ENCODE measurements at regions not wholly inside any gene's neighbourhood (a gene's known extent, or its start where the extent isn't known, plus 50 kb on each side); places are given as distances from the start of the nearest gene placed in this dataset.

GRCh38 chr6:137739544-137739943 is 127.5 kb upstream of the TNFAIP3 start:
- Histone ChIP-seq H3K36me3 (ENCODE audit: control insufficient read depth in 4 of 4, insufficient read depth in 4 of 4, low read length in 4 of 4) (no peaks in the 10 kb centered on the region), H3K27ac (ENCODE audit: low read depth in 1 of 2, low read length in 1 of 2) (no peak overlapping the region), H3K4me1 (ENCODE audit: control insufficient read depth in 5 of 5, insufficient read depth in 5 of 5, low read length in 5 of 5) (no peaks in the 10 kb centered on the region), H3K9ac (ENCODE audit: insufficient read depth in 1 of 2, low read length in 2 of 2) (no peak overlapping the region), H3K27me3 (ENCODE audit: control insufficient read depth in 3 of 3, insufficient read depth in 3 of 3, low read length in 2 of 3) (no peaks in the 10 kb centered on the region), H3K9me3 (ENCODE audit: control insufficient read depth in 4 of 4, insufficient read depth in 3 of 4, low read length in 3 of 4) (no peaks in the 10 kb centered on the region), H3K4me3 (no peak overlapping the region)
- ATAC-seq (ENCODE audit: insufficient read depth, low FRiP score), result no peak
- WGBS, 2 donors, result 82 to 97% methylated on average over 5 of the region's 5 CpGs
- TF ChIP-seq, protein P1, sequence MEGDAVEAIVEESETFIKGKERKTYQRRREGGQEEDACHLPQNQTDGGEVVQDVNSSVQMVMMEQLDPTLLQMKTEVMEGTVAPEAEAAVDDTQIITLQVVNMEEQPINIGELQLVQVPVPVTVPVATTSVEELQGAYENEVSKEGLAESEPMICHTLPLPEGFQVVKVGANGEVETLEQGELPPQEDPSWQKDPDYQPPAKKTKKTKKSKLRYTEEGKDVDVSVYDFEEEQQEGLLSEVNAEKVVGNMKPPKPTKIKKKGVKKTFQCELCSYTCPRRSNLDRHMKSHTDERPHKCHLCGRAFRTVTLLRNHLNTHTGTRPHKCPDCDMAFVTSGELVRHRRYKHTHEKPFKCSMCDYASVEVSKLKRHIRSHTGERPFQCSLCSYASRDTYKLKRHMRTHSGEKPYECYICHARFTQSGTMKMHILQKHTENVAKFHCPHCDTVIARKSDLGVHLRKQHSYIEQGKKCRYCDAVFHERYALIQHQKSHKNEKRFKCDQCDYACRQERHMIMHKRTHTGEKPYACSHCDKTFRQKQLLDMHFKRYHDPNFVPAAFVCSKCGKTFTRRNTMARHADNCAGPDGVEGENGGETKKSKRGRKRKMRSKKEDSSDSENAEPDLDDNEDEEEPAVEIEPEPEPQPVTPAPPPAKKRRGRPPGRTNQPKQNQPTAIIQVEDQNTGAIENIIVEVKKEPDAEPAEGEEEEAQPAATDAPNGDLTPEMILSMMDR (IDR thresholded peaks at IDR 0.05; ENCODE audit: control extremely low read depth, extremely low read depth), result no peak
- DNase-seq, result no peak

DNA sequence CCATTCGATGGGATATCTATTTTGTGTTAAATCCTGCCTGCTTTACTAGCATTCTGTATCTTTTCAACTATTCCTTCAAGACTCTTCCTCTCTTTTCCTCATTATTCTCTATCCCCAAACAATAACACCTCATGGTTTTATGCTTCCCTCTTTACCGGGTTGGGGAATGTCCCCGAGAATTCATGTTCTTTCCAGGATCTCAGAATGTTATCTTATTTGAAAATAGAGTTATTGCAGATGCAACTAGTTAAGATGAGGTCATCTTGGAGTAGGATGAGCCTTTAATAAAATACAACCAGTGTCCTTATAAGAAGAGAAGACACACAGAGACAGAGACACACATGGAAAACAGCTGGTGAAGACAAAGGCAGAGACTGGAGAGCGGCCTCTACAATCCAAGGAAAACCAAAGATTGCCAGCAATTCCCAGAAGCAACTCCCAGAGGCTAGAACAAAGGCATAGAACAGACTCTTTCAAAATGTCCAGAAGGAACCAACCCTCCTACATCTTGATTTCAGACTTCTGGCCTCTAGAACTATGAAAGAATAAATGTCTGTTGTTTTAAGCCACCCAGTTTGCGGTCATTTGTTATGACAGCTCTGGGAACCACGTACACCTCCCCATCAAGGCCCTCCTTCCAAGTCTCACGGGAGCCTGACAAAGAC is 126.8 kb upstream of the TNFAIP3 start:
- ATAC-seq (ENCODE audit: insufficient read depth, low FRiP score) (no peak), DNase-seq (no peak)
- H3K36me3 ChIP-seq (ENCODE audit: control insufficient read depth in 4 of 4, insufficient read depth in 4 of 4, low read length in 4 of 4), result no peaks in the 10 kb centered on the region
- no peak overlapping the region for H3K9ac ChIP-seq (ENCODE audit: insufficient read depth in 1 of 2, low read length in 2 of 2)
- H3K9me3 ChIP-seq (ENCODE audit: control insufficient read depth in 4 of 4, insufficient read depth in 3 of 4, low read length in 3 of 4), result no peaks in the 10 kb centered on the region
- H3K27ac ChIP-seq (ENCODE audit: low read depth in 1 of 2, low read length in 1 of 2), result no peak overlapping the region
- H3K4me1 ChIP-seq (ENCODE audit: control insufficient read depth in 5 of 5, insufficient read depth in 5 of 5, low read length in 5 of 5), result peaks cover 0 to 2% (median 0%) of the 10 kb centered on the region in 5 donors
- TF ChIP-seq, protein P1 (IDR thresholded peaks at IDR 0.05; ENCODE audit: control extremely low read depth, extremely low read depth), result no peak
- H3K4me3 ChIP-seq, result no peak overlapping the region
- H3K27me3 ChIP-seq (ENCODE audit: control insufficient read depth in 3 of 3, insufficient read depth in 3 of 3, low read length in 2 of 3), result no peaks in the 10 kb centered on the region
- WGBS, 2 donors, result 89 to 92% methylated on average over 7 of the region's 7 CpGs

GRCh38 chr6:137740967-137741761 is 125.9 kb upstream of the TNFAIP3 start:
- ATAC-seq (ENCODE audit: insufficient read depth, low FRiP score) (no peak), DNase-seq (no peak)
- no peaks in the 10 kb centered on the region for H3K36me3 ChIP-seq (ENCODE audit: control insufficient read depth in 4 of 4, insufficient read depth in 4 of 4, low read length in 4 of 4)
- H3K9me3 ChIP-seq (ENCODE audit: control insufficient read depth in 4 of 4, insufficient read depth in 3 of 4, low read length in 3 of 4), result no peaks in the 10 kb centered on the region
- WGBS, 2 donors, result 84 to 91% methylated on average over 10 of the region's 10 CpGs
- TF ChIP-seq, protein P1 (IDR thresholded peaks at IDR 0.05; ENCODE audit: control extremely low read depth, extremely low read depth), result no peak
- H3K4me3 ChIP-seq, result no peak overlapping the region
- no peaks in the 10 kb centered on the region for H3K27me3 ChIP-seq (ENCODE audit: control insufficient read depth in 3 of 3, insufficient read depth in 3 of 3, low read length in 2 of 3)
- H3K4me1 ChIP-seq (ENCODE audit: control insufficient read depth in 5 of 5, insufficient read depth in 5 of 5, low read length in 5 of 5), result peaks cover 0 to 4% (median 0%) of the 10 kb centered on the region in 5 donors
- H3K9ac ChIP-seq (ENCODE audit: insufficient read depth in 1 of 2, low read length in 2 of 2), result no peak overlapping the region
- no peak overlapping the region for H3K27ac ChIP-seq (ENCODE audit: low read depth in 1 of 2, low read length in 1 of 2)
